H1 (cell line): ENCODE measurements at regions not wholly inside any gene's neighbourhood (a gene's known extent, or its start where the extent isn't known, plus 50 kb on each side); places are given as distances from the start of the nearest gene placed in this dataset.

ENCODE experiments used
- CTCF ChIA-PET: fragments of 300-600 bp; sonication (Branson Sonifier 250); formaldehyde crosslinking; loops from one replicate; lab custom pipeline; 2021; ENCODE audit not compliant: partially characterized antibody; lab: Charles Lee
- POLR2A ChIA-PET: fragments of 300-600 bp; sonication (Branson Sonifier 250); formaldehyde crosslinking; loops from one replicate; lab custom pipeline; 2021; ENCODE audit warnings: inconsistent platforms; ENCODE audit not compliant: partially characterized antibody; lab: Charles Lee
- DNase-seq, 2 experiments: peaks; one replicate each; pipeline versions ENCODE4 v3.0.0 to v3.0.0-alpha.2; 2010 to 2022; ENCODE audit warnings: low spot score in 2 of 2, low read depth in 1 of 2, mixed read lengths in 1 of 2
- FAIRE-seq: peaks from 2 replicates; lab custom pipeline; 2011; peaks lifted over from hg19 to GRCh38; lab: Jason Lieb, UNC
- H2AFZ ChIP-seq: 2 replicates; pipeline ENCODE4 v1.8.1; 2012; ENCODE audit warnings: low read length, inconsistent platforms
- H2AK5ac ChIP-seq: 2 replicates; pipeline ENCODE4 v1.6.1; 2013; ENCODE audit warnings: low read depth, low read length
- H2BK120ac ChIP-seq: replicated peaks from 2 replicates; pipeline ENCODE3; 2013; ENCODE audit warnings: low read depth, low read length, inconsistent platforms
- H2BK12ac ChIP-seq: 2 replicates; pipeline ENCODE4 v1.6.1; 2013; ENCODE audit warnings: low read depth, low read length
- H2BK15ac ChIP-seq: 2 replicates; pipeline ENCODE4 v1.6.1; 2013; ENCODE audit warnings: low read length
- H2BK20ac ChIP-seq: 2 replicates; pipeline ENCODE4 v1.6.1; 2013; ENCODE audit warnings: low read length
- H2BK5ac ChIP-seq: 2 replicates; pipeline ENCODE4 v1.6.1; 2013; ENCODE audit warnings: low read depth, low read length
- H3K14ac ChIP-seq: 2 replicates; pipeline ENCODE4 v1.6.1; 2013; ENCODE audit warnings: inconsistent platforms; ENCODE audit not compliant: insufficient read length
- H3K18ac ChIP-seq: 2 replicates; pipeline ENCODE4 v1.6.1; 2013; ENCODE audit warnings: low read length; ENCODE audit errors: extremely low read depth
- H3K23ac ChIP-seq: 2 replicates; pipeline ENCODE4 v1.6.1; 2013; ENCODE audit warnings: inconsistent platforms; ENCODE audit not compliant: insufficient read length
- H3K23me2 ChIP-seq: 2 replicates; pipeline ENCODE4 v1.6.1; 2013; ENCODE audit warnings: low read depth, low read length
- H3K27ac ChIP-seq: 2 replicates; pipeline ENCODE4 v1.6.1; 2011; ENCODE audit warnings: low read depth, low read length, inconsistent platforms
- H3K27me3 ChIP-seq, 4 experiments: replicated peaks in 1 of 4; 1 replicate in 1 of 4; 2 replicates in 3 of 4; pipeline versions ENCODE4 v1.6.1 to v1.8.1; 2011 to 2013; ENCODE audit warnings: low read length in 3 of 4, mild to moderate bottlenecking in 3 of 4, inconsistent platforms in 2 of 4, mixed read lengths in 2 of 4, moderate library complexity in 1 of 4; ENCODE audit not compliant: control insufficient read depth in 3 of 4, insufficient read depth in 3 of 4; ENCODE audit errors: extremely low read depth in 1 of 4
- H3K36me3 ChIP-seq, 4 experiments: 2 replicates each; pipeline versions ENCODE4 v1.6.1 to v1.8.1; 2011 to 2013; ENCODE audit warnings: mild to moderate bottlenecking in 4 of 4, low read length in 3 of 4, moderate library complexity in 2 of 4, control low read depth in 1 of 4, inconsistent platforms in 1 of 4; ENCODE audit not compliant: insufficient read depth in 4 of 4, control insufficient read depth in 2 of 4
- H3K4ac ChIP-seq: replicated peaks from 2 replicates; pipeline ENCODE3; 2013; ENCODE audit warnings: low read length, low read depth, mixed read lengths, inconsistent platforms; ENCODE audit not compliant: insufficient read length
- H3K4me1 ChIP-seq, 4 experiments: replicated peaks in 1 of 4; 1 replicate in 1 of 4; 2 replicates in 3 of 4; pipeline versions ENCODE4 v1.6.1 to v1.8.1; 2011 to 2013; ENCODE audit warnings: low read length in 3 of 4, inconsistent platforms in 2 of 4, mixed read lengths in 1 of 4; ENCODE audit not compliant: insufficient read depth in 4 of 4, control insufficient read depth in 3 of 4
- H3K4me2 ChIP-seq, 2 experiments: 2 replicates each; pipeline versions ENCODE4 v1.6.1 to v1.8.1; 2011 to 2013; ENCODE audit warnings: low read depth in 2 of 2, low read length in 2 of 2, control low read depth in 1 of 2, inconsistent platforms in 1 of 2, mild to moderate bottlenecking in 1 of 2; ENCODE audit not compliant: insufficient read depth in 1 of 2
- H3K4me3 ChIP-seq, 4 experiments: fragments of 200-600, 300-600 bp in 1 of 4; sonication (generic), shearing (Covaris generic), sonication (Bioruptor Twin) in 1 of 4; 2 replicates each; pipeline versions ENCODE4 v1.5.1 to v1.8.1; 2011 to 2016; ENCODE audit warnings: low read length in 4 of 4, low read depth in 3 of 4, control low read depth in 2 of 4, inconsistent platforms in 2 of 4, mild to moderate bottlenecking in 2 of 4, mixed read lengths in 1 of 4, moderate library complexity in 1 of 4; ENCODE audit not compliant: insufficient read depth in 2 of 4; ENCODE audit errors: extremely low read depth in 1 of 4
- H3K56ac ChIP-seq: replicated peaks from 2 replicates; pipeline ENCODE3; 2013; ENCODE audit warnings: low read depth, mild to moderate bottlenecking, mixed read lengths, low read length, inconsistent platforms; ENCODE audit not compliant: insufficient read length
- H3K79me1 ChIP-seq: 2 replicates; pipeline ENCODE4 v1.6.1; 2013; ENCODE audit warnings: low read depth, low read length, control low read depth
- H3K79me2 ChIP-seq, 2 experiments: 2 replicates each; pipeline versions ENCODE4 v1.6.1 to v1.8.1; 2012 to 2013; ENCODE audit warnings: low read length in 2 of 2, mild to moderate bottlenecking in 2 of 2, inconsistent platforms in 1 of 2; ENCODE audit not compliant: insufficient read depth in 2 of 2, control insufficient read depth in 1 of 2
- H3K9ac ChIP-seq, 4 experiments: replicated peaks in 1 of 4; 1 replicate in 1 of 4; 2 replicates in 3 of 4; pipeline versions ENCODE4 v1.6.1 to v1.8.1; 2011 to 2013; ENCODE audit warnings: low read depth in 3 of 4, low read length in 3 of 4, control low read depth in 2 of 4, mild to moderate bottlenecking in 2 of 4, moderate library complexity in 2 of 4, inconsistent platforms in 1 of 4; ENCODE audit errors: extremely low read depth in 1 of 4
- H3K9me3 ChIP-seq, 2 experiments: 2 replicates each; pipeline versions ENCODE4 v1.6.1 to v1.8.1; 2012 to 2013; ENCODE audit warnings: mild to moderate bottlenecking in 2 of 2, moderate library complexity in 2 of 2, control low read depth in 1 of 2, inconsistent platforms in 1 of 2, low read depth in 1 of 2, low read length in 1 of 2, mixed read lengths in 1 of 2; ENCODE audit not compliant: insufficient read depth in 2 of 2
- H4K20me1 ChIP-seq, 2 experiments: replicated peaks in 1 of 2; 2 replicates each; pipeline versions ENCODE3 to v1.8.1; 2011 to 2013; ENCODE audit warnings: inconsistent platforms in 2 of 2, low read length in 2 of 2, mild to moderate bottlenecking in 1 of 2; ENCODE audit not compliant: insufficient read depth in 2 of 2, control insufficient read depth in 1 of 2
- H4K5ac ChIP-seq: 2 replicates; pipeline ENCODE4 v1.6.1; 2013; ENCODE audit warnings: low read length, low read depth, mixed read lengths, inconsistent platforms; ENCODE audit not compliant: insufficient read length
- H4K8ac ChIP-seq: 2 replicates; pipeline ENCODE4 v1.8.0; 2013; ENCODE audit warnings: mild to moderate bottlenecking, moderate library complexity, low read length, inconsistent platforms; ENCODE audit not compliant: insufficient read depth; ENCODE audit errors: extremely low read depth
- H4K91ac ChIP-seq: replicated peaks from 2 replicates; pipeline ENCODE3; 2013; ENCODE audit warnings: low read length, mixed read lengths, inconsistent platforms; ENCODE audit not compliant: insufficient read length
- SRF ChIP-seq: IDR thresholded peaks from 2 replicates; pipeline ENCODE4 v1.6.1; 2011; ENCODE audit warnings: mild to moderate bottlenecking, low read depth, low read length, moderate library complexity
- WGBS, 2 experiments: shearing (Covaris generic) in 1 of 2; methylation state at CpG; one replicate each; pipeline versions ENCODE4 v1.1.6 to v1.1.7; 2013 to 2015; ENCODE audit warnings: low lambda C conversion rate in 2 of 2, mixed read lengths in 2 of 2, inconsistent platforms in 1 of 2, low coverage in 1 of 2, missing lambda C conversion rate in 1 of 2; ENCODE audit not compliant: insufficient replicate concordance in 2 of 2, insufficient coverage in 1 of 2, insufficient read length in 1 of 2; ENCODE audit errors: extremely low coverage in 1 of 2, missing lambda C conversion rate in 1 of 2; 5-methylcytosine and 5-hydroxymethylcytosine counted together

DNA sequence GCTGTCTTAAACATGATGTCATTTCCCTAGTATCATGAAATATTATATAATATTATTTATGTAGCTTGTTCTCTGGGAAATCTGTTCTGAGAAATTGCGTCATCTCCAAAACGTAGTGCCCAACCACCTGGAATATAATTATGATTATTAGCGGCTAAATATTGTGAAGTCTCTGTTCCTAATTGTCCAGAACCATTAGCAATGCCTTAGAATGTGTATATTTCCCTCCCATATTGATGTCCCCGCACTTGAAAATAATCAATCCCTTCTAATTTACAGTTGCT is 54.4 kb downstream of the OTOR start:
- FAIRE-seq: no peak
- CTCF ChIA-PET: interaction anchor here (0.5 to 4.4 kb wide), 51 partner anchors 8 to 800 kb away, joined by 3 to 110 read pairs (median 4); partner anchors contain the start of gene PCSK2

More for the DNA sequence above, 54.4 kb downstream of the OTOR start:
- no peaks in the 10 kb centered on the region for H3K23me2 ChIP-seq
- no peaks in the 10 kb centered on the region for H3K27me3 ChIP-seq
- no peaks in the 10 kb centered on the region for H4K20me1 ChIP-seq
- H2BK120ac ChIP-seq: no peak overlapping the region
- H3K23ac ChIP-seq: no peak overlapping the region
- no peaks in the 10 kb centered on the region for H3K79me2 ChIP-seq
- no peak overlapping the region for H3K4ac ChIP-seq
- no peak overlapping the region for H2BK15ac ChIP-seq
- H3K79me1 ChIP-seq: no peaks in the 10 kb centered on the region
- no peak overlapping the region for H4K91ac ChIP-seq
- WGBS, 2 experiments: 94% methylated on average over 4 of the region's 4 CpGs; no CpG with 5 or more reads in 1 of the 2 experiments
- H3K4me2 ChIP-seq: no peak overlapping the region
- no peaks in the 10 kb centered on the region for H3K36me3 ChIP-seq
- no peak overlapping the region for H3K18ac ChIP-seq
- no peak for DNase-seq
- no peak overlapping the region for H2BK5ac ChIP-seq
- H2AK5ac ChIP-seq: no peak overlapping the region
- H3K9ac ChIP-seq: no peak overlapping the region
- H3K27ac ChIP-seq: no peak overlapping the region
- POLR2A ChIA-PET: no interaction called here
- no peak overlapping the region for H2AFZ ChIP-seq
- H2BK12ac ChIP-seq: no peak overlapping the region
- H3K9me3 ChIP-seq: no peaks in the 10 kb centered on the region
- TF ChIP-seq SRF: no peak
- no peak overlapping the region for H3K56ac ChIP-seq
- H4K8ac ChIP-seq: no peak overlapping the region
- H3K4me3 ChIP-seq: no peak overlapping the region
- H2BK20ac ChIP-seq: no peak overlapping the region
- no peak overlapping the region for H4K5ac ChIP-seq
- H3K14ac ChIP-seq: no peak overlapping the region
- no peaks in the 10 kb centered on the region for H3K4me1 ChIP-seq
